Activated T-helper 17 cell treated with anti-CD3 and anti-CD28 coated beads, Interleukin-2, amount 50 U/mL, for 72 hours (primary cell): ENCODE measurements at regions not wholly inside any gene's neighbourhood (a gene's known extent, or its start where the extent isn't known, plus 50 kb on each side); places are given as distances from the start of the nearest gene placed in this dataset.

Source experiments
- ATAC-seq: fragments of 150-1000 bp; cut with Tn5 transposase; replicated peaks from 2 replicates; pipeline ENCODE4 v1.10.0; 2021; ENCODE audit warnings: mild to moderate bottlenecking, moderate library complexity
- H3K27ac Mint-ChIP-seq: one replicate; pipeline ENCODE4 v1.8.0; 2022; ENCODE audit warnings: mixed read lengths
- H3K27me3 Mint-ChIP-seq: one replicate; pipeline ENCODE4 v1.8.0; 2022; ENCODE audit warnings: mixed read lengths
- H3K36me3 Mint-ChIP-seq: one replicate; pipeline ENCODE4 v1.8.0; 2022; ENCODE audit warnings: low read depth, mild to moderate bottlenecking, mixed read lengths
- H3K4me1 Mint-ChIP-seq: one replicate; pipeline ENCODE4 v1.8.0; 2022; ENCODE audit warnings: mixed read lengths
- H3K4me3 Mint-ChIP-seq: one replicate; pipeline ENCODE4 v1.8.0; 2022; ENCODE audit warnings: mild to moderate bottlenecking, mixed read lengths
- H3K9me3 Mint-ChIP-seq: one replicate; pipeline ENCODE4 v1.8.0; 2022; ENCODE audit warnings: mixed read lengths

GRCh38 chr7:12456506-12456905 is 52.8 kb upstream of the VWDE start:
- ATAC-seq, result no peak
- H3K27ac Mint-ChIP-seq, result no peak overlapping the region
- H3K9me3 Mint-ChIP-seq, result no peaks in the 10 kb centered on the region
- no peaks in the 10 kb centered on the region for H3K4me1 Mint-ChIP-seq
- peaks cover 8% of the 10 kb centered on the region for H3K27me3 Mint-ChIP-seq
- H3K36me3 Mint-ChIP-seq, result no peaks in the 10 kb centered on the region
- no peak overlapping the region for H3K4me3 Mint-ChIP-seq

DNA sequence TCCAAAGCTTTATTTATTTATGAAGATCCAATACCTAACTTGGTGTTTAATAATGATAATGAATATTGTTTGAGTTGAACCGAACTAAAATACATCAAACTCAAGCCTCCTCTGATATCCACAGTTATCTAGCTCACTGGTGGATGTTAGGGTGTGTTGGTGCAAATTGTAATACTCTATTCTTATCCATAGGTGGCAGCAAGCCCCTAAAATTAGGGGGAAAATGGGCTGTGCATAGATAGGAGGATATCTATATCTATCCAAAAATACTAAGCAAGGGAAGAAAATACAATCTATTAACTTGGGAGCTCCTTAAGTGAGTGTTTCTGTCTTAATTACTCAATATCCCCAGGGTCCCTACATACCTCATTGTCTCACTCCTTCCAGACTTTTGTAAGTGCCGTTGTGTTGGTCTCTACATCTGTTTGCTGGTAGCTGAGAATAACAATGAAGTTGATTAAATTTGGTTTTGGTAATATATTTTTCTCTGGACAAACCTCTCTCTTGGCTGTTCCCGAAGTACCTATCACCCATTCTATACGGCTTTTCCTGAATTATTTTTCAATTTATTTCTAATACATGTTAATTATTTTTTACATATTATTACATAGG is 55.0 kb upstream of the VWDE start:
- H3K4me1 Mint-ChIP-seq, result no peaks in the 10 kb centered on the region
- H3K27ac Mint-ChIP-seq, result no peak overlapping the region
- H3K4me3 Mint-ChIP-seq, result no peak overlapping the region
- no peaks in the 10 kb centered on the region for H3K36me3 Mint-ChIP-seq
- H3K9me3 Mint-ChIP-seq, result no peaks in the 10 kb centered on the region
- H3K27me3 Mint-ChIP-seq, result peaks cover 8% of the 10 kb centered on the region
- peak; percentile 85 for ATAC-seq

- Mint-ChIP-seq H3K27ac (no peak overlapping the region), H3K4me1 (no peaks in the 10 kb centered on the region), H3K36me3 (no peaks in the 10 kb centered on the region), H3K4me3 (no peak overlapping the region), H3K27me3 (no peaks in the 10 kb centered on the region), H3K9me3 (no peaks in the 10 kb centered on the region)
- no peak for ATAC-seq
Observed at GRCh38 chr7:12467837-12468236, 64.2 kb upstream of the VWDE start.

DNA sequence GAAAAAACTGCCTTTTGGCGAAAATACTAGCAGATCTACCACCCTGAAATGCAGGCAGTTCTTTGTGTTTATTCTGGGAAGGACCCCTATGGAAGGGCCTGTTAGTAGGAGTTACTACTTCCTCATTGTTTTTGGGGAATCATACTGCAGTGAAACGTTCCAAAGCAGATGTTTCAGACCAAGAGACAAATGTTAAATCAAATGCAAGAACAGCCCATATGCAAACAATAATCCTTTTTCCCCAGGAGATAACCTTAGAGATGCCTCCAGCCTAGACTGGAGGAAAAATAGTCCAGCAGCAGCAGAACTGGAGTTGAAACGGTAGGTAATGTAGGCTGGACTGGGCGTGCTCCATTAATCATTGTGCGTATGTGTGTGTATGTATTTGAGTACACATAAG is 65.9 kb upstream of the VWDE start:
- H3K4me1 Mint-ChIP-seq, result no peaks in the 10 kb centered on the region
- no peaks in the 10 kb centered on the region for H3K36me3 Mint-ChIP-seq
- no peak overlapping the region for H3K4me3 Mint-ChIP-seq
- H3K27me3 Mint-ChIP-seq, result peaks cover 3% of the 10 kb centered on the region
- H3K27ac Mint-ChIP-seq, result no peak overlapping the region
- H3K9me3 Mint-ChIP-seq, result no peaks in the 10 kb centered on the region
- no peak for ATAC-seq

- Mint-ChIP-seq H3K27me3 (peaks cover 3% of the 10 kb centered on the region), H3K27ac (no peak overlapping the region), H3K4me1 (no peaks in the 10 kb centered on the region), H3K36me3 (no peaks in the 10 kb centered on the region), H3K9me3 (no peaks in the 10 kb centered on the region), H3K4me3 (no peak overlapping the region)
- ATAC-seq, result no peak
Observed at GRCh38 chr7:12470930-12471329, 67.3 kb upstream of the VWDE start.

DNA sequence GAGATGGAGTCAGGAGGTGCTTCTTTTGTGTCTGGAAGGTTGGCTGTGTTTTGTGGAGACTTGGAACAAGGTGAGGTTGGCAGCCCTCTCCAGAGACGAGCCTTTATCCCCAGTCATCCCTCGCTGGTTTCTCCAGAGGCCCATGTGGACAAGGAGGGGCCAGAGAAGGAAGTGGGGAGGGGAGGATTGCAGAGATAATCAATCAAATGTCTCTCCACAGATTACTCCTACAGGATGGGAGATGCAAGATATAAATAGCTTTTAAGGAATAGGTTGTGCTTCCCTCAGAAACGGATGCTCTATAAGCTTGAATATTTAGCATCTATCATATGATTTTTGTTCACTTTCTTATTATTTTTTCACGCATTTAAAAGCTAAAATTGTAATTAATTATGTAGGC is 70.4 kb upstream of the VWDE start:
- H3K27ac Mint-ChIP-seq, result no peak overlapping the region
- no peaks in the 10 kb centered on the region for H3K9me3 Mint-ChIP-seq
- peaks cover 3% of the 10 kb centered on the region for H3K27me3 Mint-ChIP-seq
- ATAC-seq, result no peak
- H3K4me1 Mint-ChIP-seq, result no peaks in the 10 kb centered on the region
- no peaks in the 10 kb centered on the region for H3K36me3 Mint-ChIP-seq
- H3K4me3 Mint-ChIP-seq, result no peak overlapping the region

GRCh38 chr7:12475362-12476063 is 71.8 kb upstream of the VWDE start:
- Mint-ChIP-seq H3K4me1 (no peaks in the 10 kb centered on the region), H3K9me3 (no peaks in the 10 kb centered on the region), H3K4me3 (no peak overlapping the region), H3K27ac (no peak overlapping the region), H3K27me3 (peaks cover 3% of the 10 kb centered on the region), H3K36me3 (no peaks in the 10 kb centered on the region)
- no peak for ATAC-seq

DNA sequence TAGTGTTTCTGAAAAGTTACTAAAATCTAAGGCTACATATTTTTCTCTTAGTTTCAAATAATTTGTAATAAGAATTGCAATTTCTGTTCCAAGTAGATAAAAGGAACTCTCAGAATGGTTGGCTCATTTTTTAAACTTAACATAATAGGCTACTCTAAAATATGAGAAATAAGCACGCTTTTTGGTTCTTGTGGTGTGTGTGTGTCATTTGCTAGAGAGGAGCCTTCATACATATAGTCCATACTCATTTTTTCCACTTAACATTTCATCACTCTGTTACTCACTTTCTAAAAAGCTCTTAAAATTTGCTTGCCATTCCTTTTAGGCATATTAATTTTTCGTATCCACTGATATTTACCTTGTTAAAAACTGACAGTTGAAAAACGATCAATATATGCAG is 74.0 kb upstream of the VWDE start:
- H3K36me3 Mint-ChIP-seq, result no peaks in the 10 kb centered on the region
- peak overlapping the region; percentile 5 for H3K27ac Mint-ChIP-seq
- H3K4me1 Mint-ChIP-seq, result peaks cover 5% of the 10 kb centered on the region
- peaks cover 3% of the 10 kb centered on the region for H3K27me3 Mint-ChIP-seq
- ATAC-seq, result peak; percentile 85
- H3K9me3 Mint-ChIP-seq, result no peaks in the 10 kb centered on the region
- H3K4me3 Mint-ChIP-seq, result peak overlapping the region; percentile 9

- H3K27ac Mint-ChIP-seq, result peak overlapping the region; percentile 11
- peak overlapping the region; percentile 51 for H3K4me3 Mint-ChIP-seq
- H3K9me3 Mint-ChIP-seq, result no peaks in the 10 kb centered on the region
- peak; percentile 77 for ATAC-seq
- H3K4me1 Mint-ChIP-seq, result peaks cover 5% of the 10 kb centered on the region
- H3K27me3 Mint-ChIP-seq, result no peaks in the 10 kb centered on the region
- no peaks in the 10 kb centered on the region for H3K36me3 Mint-ChIP-seq
Observed at GRCh38 chr7:12481722-12482121, 78.1 kb upstream of the VWDE start.

GRCh38 chr7:12485845-12486244 is 82.2 kb upstream of the VWDE start:
- ATAC-seq, result no peak
- H3K36me3 Mint-ChIP-seq, result no peaks in the 10 kb centered on the region
- no peaks in the 10 kb centered on the region for H3K9me3 Mint-ChIP-seq
- H3K27me3 Mint-ChIP-seq, result peaks cover 4% of the 10 kb centered on the region
- H3K27ac Mint-ChIP-seq, result no peak overlapping the region
- H3K4me3 Mint-ChIP-seq, result no peak overlapping the region
- H3K4me1 Mint-ChIP-seq, result peaks cover 5% of the 10 kb centered on the region

GRCh38 chr7:12488341-12488740 is 82.2 kb upstream of the SCIN start:
- Mint-ChIP-seq H3K4me3 (no peak overlapping the region), H3K27me3 (peaks cover 4% of the 10 kb centered on the region), H3K4me1 (no peaks in the 10 kb centered on the region), H3K9me3 (no peaks in the 10 kb centered on the region), H3K36me3 (no peaks in the 10 kb centered on the region), H3K27ac (no peak overlapping the region)
- no peak for ATAC-seq

- Mint-ChIP-seq H3K4me3 (no peak overlapping the region), H3K4me1 (no peaks in the 10 kb centered on the region), H3K36me3 (no peaks in the 10 kb centered on the region), H3K9me3 (no peaks in the 10 kb centered on the region), H3K27me3 (peaks cover 8% of the 10 kb centered on the region), H3K27ac (no peak overlapping the region)
- peak; percentile 26 for ATAC-seq
Observed at GRCh38 chr7:12490107-12490688, 80.3 kb upstream of the SCIN start.

DNA sequence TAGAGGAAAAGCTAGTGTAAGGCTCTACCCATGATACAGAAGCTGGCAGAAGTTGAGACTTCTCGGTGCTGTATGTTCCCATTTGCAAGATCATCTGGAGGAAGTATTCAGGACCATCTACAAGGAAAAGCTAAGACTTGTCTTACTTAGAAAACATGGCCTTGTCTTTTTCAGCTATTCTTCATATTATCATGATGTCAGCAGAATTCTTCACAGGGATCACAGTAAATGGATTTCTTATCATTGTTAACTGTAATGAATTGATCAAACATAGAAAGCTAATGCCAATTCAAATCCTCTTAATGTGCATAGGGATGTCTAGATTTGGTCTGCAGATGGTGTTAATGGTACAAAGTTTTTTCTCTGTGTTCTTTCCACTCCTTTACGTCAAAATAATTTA is 79.6 kb upstream of the SCIN start:
- Mint-ChIP-seq H3K27ac (no peak overlapping the region), H3K4me1 (no peaks in the 10 kb centered on the region), H3K4me3 (no peak overlapping the region), H3K9me3 (no peaks in the 10 kb centered on the region), H3K27me3 (peaks cover 9% of the 10 kb centered on the region), H3K36me3 (no peaks in the 10 kb centered on the region)
- no peak for ATAC-seq

DNA sequence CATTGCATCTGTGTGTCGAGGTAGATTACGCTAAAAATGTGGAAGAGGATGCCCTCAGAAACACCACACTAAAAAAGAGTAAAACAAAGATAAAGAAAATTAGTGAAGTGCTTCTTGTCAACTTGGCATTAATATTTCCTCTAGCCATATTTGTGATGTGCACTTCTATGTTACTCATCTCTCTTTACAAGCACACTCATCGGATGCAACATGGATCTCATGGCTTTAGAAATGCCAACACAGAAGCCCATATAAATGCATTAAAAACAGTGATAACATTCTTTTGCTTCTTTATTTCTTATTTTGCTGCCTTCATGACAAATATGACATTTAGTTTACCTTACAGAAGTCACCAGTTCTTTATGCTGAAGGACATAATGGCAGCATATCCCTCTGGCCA is 79.0 kb upstream of the SCIN start:
- no peaks in the 10 kb centered on the region for H3K4me1 Mint-ChIP-seq
- peaks cover 9% of the 10 kb centered on the region for H3K27me3 Mint-ChIP-seq
- no peaks in the 10 kb centered on the region for H3K36me3 Mint-ChIP-seq
- no peak overlapping the region for H3K27ac Mint-ChIP-seq
- no peak overlapping the region for H3K4me3 Mint-ChIP-seq
- no peaks in the 10 kb centered on the region for H3K9me3 Mint-ChIP-seq
- no peak for ATAC-seq

GRCh38 chr7:12493407-12493806 is 77.1 kb upstream of the SCIN start:
- no peak overlapping the region for H3K4me3 Mint-ChIP-seq
- H3K27me3 Mint-ChIP-seq, result peaks cover 9% of the 10 kb centered on the region
- no peak overlapping the region for H3K27ac Mint-ChIP-seq
- no peak for ATAC-seq
- H3K36me3 Mint-ChIP-seq, result no peaks in the 10 kb centered on the region
- H3K4me1 Mint-ChIP-seq, result no peaks in the 10 kb centered on the region
- no peaks in the 10 kb centered on the region for H3K9me3 Mint-ChIP-seq
